Keratinocyte (primary cell): ENCODE measurements at regions not wholly inside any gene's neighbourhood (a gene's known extent, or its start where the extent isn't known, plus 50 kb on each side); places are given as distances from the start of the nearest gene placed in this dataset.

ENCODE experiments used
- DNase-seq: peaks from one replicate; pipeline ENCODE4 v3.0.0-alpha.2; 2011; ENCODE audit warnings: low read depth, missing footprints, low spot score
- FAIRE-seq: peaks from 2 replicates; lab custom pipeline; 2011; peaks lifted over from hg19 to GRCh38; lab: Jason Lieb, UNC
- H2AFZ ChIP-seq: 2 replicates; pipeline ENCODE4 v1.6.0; 2012; ENCODE audit warnings: low read length, control low read depth, inconsistent platforms; ENCODE audit not compliant: control insufficient read depth
- H3K27ac ChIP-seq: 2 replicates; pipeline ENCODE4 v1.5.1; 2011; ENCODE audit warnings: low read length; ENCODE audit not compliant: control insufficient read depth, insufficient read depth
- H3K27me3 ChIP-seq: 3 replicates; pipeline ENCODE4 v1.6.0; 2011; ENCODE audit warnings: low read length; ENCODE audit not compliant: control insufficient read depth, insufficient read depth; ENCODE audit errors: extremely low read depth
- H3K36me3 ChIP-seq, 2 experiments: 2 replicates in 1 of 2; 3 replicates in 1 of 2; pipeline ENCODE4 v1.5.1; 2011; ENCODE audit warnings: low read length in 2 of 2, mild to moderate bottlenecking in 1 of 2; ENCODE audit not compliant: control insufficient read depth in 2 of 2, insufficient read depth in 2 of 2; ENCODE audit errors: extremely low read depth in 1 of 2
- H3K4me1 ChIP-seq: 3 replicates; pipeline ENCODE4 v1.5.1; 2011; ENCODE audit warnings: low read length; ENCODE audit not compliant: control insufficient read depth, insufficient read depth; ENCODE audit errors: extremely low read depth
- H3K4me2 ChIP-seq: 3 replicates; pipeline ENCODE4 v1.6.0; 2011; ENCODE audit warnings: low read depth, low read length; ENCODE audit not compliant: control insufficient read depth, insufficient read depth; ENCODE audit errors: extremely low read depth
- H3K4me3 ChIP-seq, 3 experiments: fragments of 200-600 bp in 1 of 3; sonication (generic) in 1 of 3; 2 replicates in 2 of 3; 3 replicates in 1 of 3; pipeline ENCODE4 v1.5.1; 2011 to 2016; ENCODE audit warnings: low read length in 3 of 3, mild to moderate bottlenecking in 3 of 3, control low read depth in 2 of 3, inconsistent platforms in 1 of 3, low read depth in 1 of 3, mixed read lengths in 1 of 3, mixed run types in 1 of 3, moderate library complexity in 1 of 3; ENCODE audit not compliant: control insufficient read depth in 2 of 3, insufficient read depth in 2 of 3; ENCODE audit errors: extremely low read depth in 1 of 3
- H3K79me2 ChIP-seq: 2 replicates; pipeline ENCODE4 v1.6.0; 2012; ENCODE audit warnings: low read length; ENCODE audit not compliant: control insufficient read depth, insufficient read depth
- H3K9ac ChIP-seq: 3 replicates; pipeline ENCODE4 v1.6.0; 2011; ENCODE audit warnings: low read length; ENCODE audit not compliant: control insufficient read depth, insufficient read depth; ENCODE audit errors: extremely low read depth
- H3K9me1 ChIP-seq: 3 replicates; pipeline ENCODE4 v1.6.0; 2011; ENCODE audit warnings: low read length; ENCODE audit not compliant: control insufficient read depth, insufficient read depth; ENCODE audit errors: extremely low read depth
- H3K9me3 ChIP-seq: 2 replicates; pipeline ENCODE4 v1.5.1; 2012; ENCODE audit warnings: low read depth, low read length; ENCODE audit not compliant: control insufficient read depth
- H4K20me1 ChIP-seq: 3 replicates; pipeline ENCODE4 v1.6.0; 2011; ENCODE audit warnings: low read length; ENCODE audit not compliant: control insufficient read depth, insufficient read depth; ENCODE audit errors: extremely low read depth
- EZH2 ChIP-seq: IDR thresholded peaks from one replicate; pipeline ENCODE4 v1.6.1; 2012; ENCODE audit warnings: inconsistent platforms, mild to moderate bottlenecking, low read length, moderate library complexity
- dilution Hi-C: fragments of 300-500 bp; cut with MboI; formaldehyde crosslinking; loops from one replicate; pipeline ENCODE4 v1.7.0; 2020; ENCODE audit warnings: low sequenced_read_pairs; ENCODE audit not compliant: extremely low pct_ligation_motif_present
- TF ChIP-seq, protein P1 (sequence below), 3 experiments: IDR thresholded peaks in 1 of 3; conservative IDR thresholded peaks in 1 of 3; optimal IDR thresholded peaks in 1 of 3; 2 replicates in 2 of 3; 3 replicates in 1 of 3; pipeline versions ENCODE3 to v1.5.1; 2011; ENCODE audit warnings: low read length in 3 of 3, mild to moderate bottlenecking in 3 of 3, moderate library complexity in 2 of 3, control low read depth in 1 of 3, inconsistent platforms in 1 of 3; ENCODE audit not compliant: insufficient read depth in 2 of 3; ENCODE audit errors: extremely low read depth in 1 of 3

DNA sequence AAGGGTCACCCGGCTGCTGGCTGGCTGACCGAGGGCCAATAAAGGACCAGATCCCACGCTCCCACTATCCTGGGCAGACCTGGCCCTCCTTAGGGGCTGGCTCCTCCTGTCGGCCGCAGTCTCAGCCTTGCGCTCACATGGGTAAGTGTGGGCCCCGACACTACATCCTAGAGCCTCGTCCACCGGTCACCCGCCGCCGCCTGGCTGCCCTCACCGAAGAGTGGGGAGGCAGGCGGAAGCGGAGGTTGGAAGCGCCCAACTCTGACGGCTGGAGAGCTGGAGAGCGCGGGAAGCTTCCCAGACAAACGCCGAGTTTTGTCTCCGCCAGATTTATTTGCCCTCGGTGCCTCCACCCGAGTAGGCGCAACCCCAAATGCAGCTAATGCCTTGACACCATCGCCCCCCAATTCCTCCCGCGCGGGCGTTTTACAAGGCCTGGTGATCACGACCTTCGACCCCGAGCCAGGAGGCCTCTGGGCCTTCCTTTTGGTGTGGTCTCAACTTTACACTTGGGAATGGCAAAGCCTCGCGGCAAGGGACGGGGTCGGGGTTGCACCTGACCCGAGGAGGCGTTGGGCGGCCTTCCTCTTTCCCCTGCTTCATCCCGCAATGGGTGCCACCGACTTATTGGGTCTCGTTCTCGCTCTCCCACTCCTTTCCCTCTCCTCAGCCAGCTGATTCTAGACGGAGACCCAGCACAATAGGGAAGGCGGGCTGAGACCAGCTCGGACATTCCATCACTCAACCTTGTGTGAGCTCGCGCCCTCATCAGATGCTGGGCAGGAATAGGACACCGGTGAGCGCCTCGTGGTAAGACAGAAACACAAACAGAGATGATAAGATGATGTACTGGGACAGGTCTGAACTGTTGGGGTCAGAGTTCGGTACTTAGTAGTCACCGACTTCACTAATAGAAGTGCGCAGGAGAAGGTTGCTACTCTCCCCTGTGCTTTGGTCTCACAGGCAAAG is 78.3 kb upstream of the ANO4 start:
- no peak for TF ChIP-seq EZH2
- TF ChIP-seq, protein P1, sequence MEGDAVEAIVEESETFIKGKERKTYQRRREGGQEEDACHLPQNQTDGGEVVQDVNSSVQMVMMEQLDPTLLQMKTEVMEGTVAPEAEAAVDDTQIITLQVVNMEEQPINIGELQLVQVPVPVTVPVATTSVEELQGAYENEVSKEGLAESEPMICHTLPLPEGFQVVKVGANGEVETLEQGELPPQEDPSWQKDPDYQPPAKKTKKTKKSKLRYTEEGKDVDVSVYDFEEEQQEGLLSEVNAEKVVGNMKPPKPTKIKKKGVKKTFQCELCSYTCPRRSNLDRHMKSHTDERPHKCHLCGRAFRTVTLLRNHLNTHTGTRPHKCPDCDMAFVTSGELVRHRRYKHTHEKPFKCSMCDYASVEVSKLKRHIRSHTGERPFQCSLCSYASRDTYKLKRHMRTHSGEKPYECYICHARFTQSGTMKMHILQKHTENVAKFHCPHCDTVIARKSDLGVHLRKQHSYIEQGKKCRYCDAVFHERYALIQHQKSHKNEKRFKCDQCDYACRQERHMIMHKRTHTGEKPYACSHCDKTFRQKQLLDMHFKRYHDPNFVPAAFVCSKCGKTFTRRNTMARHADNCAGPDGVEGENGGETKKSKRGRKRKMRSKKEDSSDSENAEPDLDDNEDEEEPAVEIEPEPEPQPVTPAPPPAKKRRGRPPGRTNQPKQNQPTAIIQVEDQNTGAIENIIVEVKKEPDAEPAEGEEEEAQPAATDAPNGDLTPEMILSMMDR (optimal IDR thresholded peaks at IDR 0.05 in 1 of 3, IDR thresholded peaks at IDR 0.05 in 1 of 3, conservative IDR thresholded peaks at IDR 0.05 in 1 of 3; ENCODE audit: extremely low read depth in 1 of 3, insufficient read depth in 2 of 3, low read length in 3 of 3): no peak
- peak overlapping the region; percentile 47 for H3K4me2 ChIP-seq
- no peak overlapping the region for H3K27ac ChIP-seq
- dilution Hi-C loops: no loop called here
- no peaks in the 10 kb centered on the region for H3K36me3 ChIP-seq
- peak overlapping the region; percentile 75 for H3K9ac ChIP-seq
- H3K79me2 ChIP-seq: peaks cover 10% of the 10 kb centered on the region
- peak overlapping the region; percentile 62 to 71 (median 64) for H3K4me3 ChIP-seq
- no peaks in the 10 kb centered on the region for H4K20me1 ChIP-seq
- DNase-seq (no peak), FAIRE-seq (peak; percentile 41)
- no peaks in the 10 kb centered on the region for H3K9me3 ChIP-seq
- peaks cover 6% of the 10 kb centered on the region for H3K27me3 ChIP-seq
- peaks cover 20% of the 10 kb centered on the region for H3K4me1 ChIP-seq
- H2AFZ ChIP-seq: peak overlapping the region; percentile 82
- no peaks in the 10 kb centered on the region for H3K9me1 ChIP-seq

- DNase-seq (no peak), FAIRE-seq (no peak)
- dilution Hi-C loops: no loop called here
- Histone ChIP-seq H3K9ac (peak overlapping the region; percentile 75), H3K79me2 (peaks cover 16% of the 10 kb centered on the region), H3K9me3 (no peaks in the 10 kb centered on the region), H3K27me3 (peaks cover 6% of the 10 kb centered on the region), H3K4me1 (peaks cover 20% of the 10 kb centered on the region), H2AFZ (peak overlapping the region; percentile 82), H3K27ac (peak overlapping the region; percentile 53), H4K20me1 (no peaks in the 10 kb centered on the region), H3K9me1 (no peaks in the 10 kb centered on the region), H3K4me2 (peak overlapping the region; percentile 47), H3K36me3 (no peaks in the 10 kb centered on the region), H3K4me3 (peak overlapping the region; percentile 62 to 71 (median 64))
- TF ChIP-seq, protein P1 (optimal IDR thresholded peaks at IDR 0.05 in 1 of 3, IDR thresholded peaks at IDR 0.05 in 1 of 3, conservative IDR thresholded peaks at IDR 0.05 in 1 of 3; ENCODE audit: extremely low read depth in 1 of 3, insufficient read depth in 2 of 3, low read length in 3 of 3): no peak
- TF ChIP-seq EZH2: no peak
Measured at GRCh38 chr12:100716945-100717732, 77.4 kb upstream of the ANO4 start.
